ENCODE measurements at regions not wholly inside any gene's neighbourhood (a gene's known extent, or its start where the extent isn't known, plus 50 kb on each side); places are given as distances from the start of the nearest gene placed in this dataset.

- no peak for DNase-seq (ENCODE audit: low read depth)
- TF ChIP-seq, protein P1, sequence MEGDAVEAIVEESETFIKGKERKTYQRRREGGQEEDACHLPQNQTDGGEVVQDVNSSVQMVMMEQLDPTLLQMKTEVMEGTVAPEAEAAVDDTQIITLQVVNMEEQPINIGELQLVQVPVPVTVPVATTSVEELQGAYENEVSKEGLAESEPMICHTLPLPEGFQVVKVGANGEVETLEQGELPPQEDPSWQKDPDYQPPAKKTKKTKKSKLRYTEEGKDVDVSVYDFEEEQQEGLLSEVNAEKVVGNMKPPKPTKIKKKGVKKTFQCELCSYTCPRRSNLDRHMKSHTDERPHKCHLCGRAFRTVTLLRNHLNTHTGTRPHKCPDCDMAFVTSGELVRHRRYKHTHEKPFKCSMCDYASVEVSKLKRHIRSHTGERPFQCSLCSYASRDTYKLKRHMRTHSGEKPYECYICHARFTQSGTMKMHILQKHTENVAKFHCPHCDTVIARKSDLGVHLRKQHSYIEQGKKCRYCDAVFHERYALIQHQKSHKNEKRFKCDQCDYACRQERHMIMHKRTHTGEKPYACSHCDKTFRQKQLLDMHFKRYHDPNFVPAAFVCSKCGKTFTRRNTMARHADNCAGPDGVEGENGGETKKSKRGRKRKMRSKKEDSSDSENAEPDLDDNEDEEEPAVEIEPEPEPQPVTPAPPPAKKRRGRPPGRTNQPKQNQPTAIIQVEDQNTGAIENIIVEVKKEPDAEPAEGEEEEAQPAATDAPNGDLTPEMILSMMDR (conservative IDR thresholded peaks at IDR 0.05; ENCODE audit: low read depth, low read length), result no peak
- H3K4me3 ChIP-seq (ENCODE audit: low read depth, low read length), result no peak overlapping the region
Measured at GRCh38 chr20:39101895-39102294, 139.8 kb downstream of the DHX35 start.

GRCh38 chr20:39100691-39101090 is 138.5 kb downstream of the DHX35 start:
- DNase-seq (ENCODE audit: low read depth), result no peak
- H3K4me3 ChIP-seq (ENCODE audit: low read depth, low read length), result no peak overlapping the region
- TF ChIP-seq, protein P1 (conservative IDR thresholded peaks at IDR 0.05; ENCODE audit: low read depth, low read length), result no peak

- H3K4me3 ChIP-seq (ENCODE audit: low read depth, low read length), result no peak overlapping the region
Measured at GRCh38 chr20:39097889-39098288, 135.7 kb downstream of the DHX35 start.

GRCh38 chr20:39095870-39096269 is 133.7 kb downstream of the DHX35 start:
- no peak for DNase-seq (ENCODE audit: low read depth)
- TF ChIP-seq, protein P1 (conservative IDR thresholded peaks at IDR 0.05; ENCODE audit: low read depth, low read length), result no peak
- H3K4me3 ChIP-seq (ENCODE audit: low read depth, low read length), result no peak overlapping the region

More at GRCh38 chr20:39097889-39098288, 135.7 kb downstream of the DHX35 start:
- no peak for DNase-seq (ENCODE audit: low read depth)
- TF ChIP-seq, protein P1 (conservative IDR thresholded peaks at IDR 0.05; ENCODE audit: low read depth, low read length), result no peak

DNA sequence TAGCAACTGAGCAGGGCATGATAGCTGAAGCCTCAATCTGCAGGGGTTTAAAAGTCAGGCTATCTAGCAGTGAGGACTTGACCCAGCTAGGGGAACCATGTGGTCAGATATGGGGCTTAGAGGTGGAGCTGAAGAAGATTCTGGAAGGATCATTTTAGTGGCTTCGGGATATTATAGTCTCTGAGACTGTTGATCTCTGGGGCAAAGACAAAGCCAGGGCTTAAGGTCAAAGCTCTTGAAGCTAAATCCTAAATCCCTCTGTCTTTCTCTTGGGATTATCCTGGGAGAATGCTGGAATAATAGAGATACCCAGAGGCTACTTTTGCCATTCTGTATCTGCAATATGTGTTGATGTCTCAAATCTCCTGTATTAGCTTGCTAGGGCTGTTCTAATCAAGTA is 132.2 kb downstream of the DHX35 start:
- DNase-seq (ENCODE audit: low read depth), result no peak
- no peak overlapping the region for H3K4me3 ChIP-seq (ENCODE audit: low read depth, low read length)
- TF ChIP-seq, protein P1 (conservative IDR thresholded peaks at IDR 0.05; ENCODE audit: low read depth, low read length), result no peak

- H3K4me3 ChIP-seq (ENCODE audit: low read depth, low read length), result no peak overlapping the region
- no peak for DNase-seq (ENCODE audit: low read depth)
- TF ChIP-seq, protein P1 (conservative IDR thresholded peaks at IDR 0.05; ENCODE audit: low read depth, low read length), result no peak
Measured at GRCh38 chr20:39092733-39093410, 130.7 kb downstream of the DHX35 start.

DNA sequence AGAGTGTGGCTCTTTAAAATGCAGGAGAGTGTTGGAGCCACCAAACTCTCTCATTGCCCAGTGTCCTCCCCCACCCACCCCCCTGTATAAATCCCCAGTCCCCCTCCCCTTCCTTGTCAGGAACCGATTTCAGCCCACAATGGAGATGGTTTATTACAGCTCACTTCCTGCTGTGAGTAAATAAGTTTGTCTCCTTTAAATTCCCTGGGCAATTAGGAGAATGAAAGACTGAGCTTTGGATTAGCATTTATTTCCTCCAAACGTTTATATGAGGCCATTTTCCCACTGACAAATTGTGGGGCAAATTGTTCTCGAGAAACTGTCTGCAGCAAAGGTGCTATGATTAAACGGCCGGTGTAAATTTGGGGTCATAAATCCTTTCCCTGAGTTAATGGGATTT is 128.8 kb downstream of the DHX35 start:
- DNase-seq (ENCODE audit: low read depth), result no peak
- H3K4me3 ChIP-seq (ENCODE audit: low read depth, low read length), result no peak overlapping the region
- TF ChIP-seq, protein P1 (conservative IDR thresholded peaks at IDR 0.05; ENCODE audit: low read depth, low read length), result no peak

Data from epithelial cell of proximal tubule (primary cell).